ENCODE measurements at regions not wholly inside any gene's neighbourhood (a gene's known extent, or its start where the extent isn't known, plus 50 kb on each side); places are given as distances from the start of the nearest gene placed in this dataset.

DNA sequence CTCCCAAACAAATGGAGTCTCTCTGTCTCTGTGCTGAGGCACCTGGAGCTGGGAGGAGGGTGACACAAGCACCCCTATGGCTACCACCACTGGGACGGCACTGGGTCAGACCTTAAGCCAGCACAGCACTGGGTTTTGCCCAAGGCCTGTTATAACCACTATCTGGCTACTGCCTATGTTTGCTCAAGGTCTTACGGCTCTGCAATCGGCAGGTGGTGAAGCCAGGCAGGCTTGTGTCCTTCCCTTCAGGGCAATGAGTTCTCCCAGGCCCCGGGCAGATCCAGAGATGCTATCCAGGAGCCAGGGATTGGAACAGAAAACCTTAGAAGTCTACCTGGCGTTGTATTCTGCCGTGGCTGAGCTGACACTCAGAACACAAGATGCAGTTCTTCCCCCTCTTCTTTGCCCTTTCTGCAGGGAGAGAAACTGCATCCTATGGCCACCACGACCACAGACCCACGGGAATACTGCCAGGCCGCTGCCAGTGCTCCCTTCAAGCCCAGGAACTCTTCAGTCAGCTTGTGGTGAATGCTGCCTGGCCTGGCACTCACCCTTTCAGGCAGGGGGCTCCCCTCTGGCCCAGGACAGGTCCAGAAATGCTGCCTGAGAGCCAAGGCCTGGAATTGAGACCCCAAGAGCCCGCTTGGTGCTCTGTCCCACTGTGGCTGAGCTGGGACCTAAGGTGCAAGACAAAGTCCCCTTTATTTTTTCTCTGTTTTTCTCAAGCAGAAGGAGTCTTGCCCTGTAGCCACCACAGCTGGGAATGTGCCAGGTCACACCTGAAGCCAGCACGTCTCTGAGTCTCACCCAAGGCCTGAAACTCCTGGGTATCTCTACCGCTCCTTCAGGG, 67.0 kb upstream of the FRMD1 start:
- H3K27me3 ChIP-seq (ENCODE audit: low read depth, low read length), result peaks cover 6% of the 10 kb centered on the region; the same call in 1 of the 2 replicates

DNA sequence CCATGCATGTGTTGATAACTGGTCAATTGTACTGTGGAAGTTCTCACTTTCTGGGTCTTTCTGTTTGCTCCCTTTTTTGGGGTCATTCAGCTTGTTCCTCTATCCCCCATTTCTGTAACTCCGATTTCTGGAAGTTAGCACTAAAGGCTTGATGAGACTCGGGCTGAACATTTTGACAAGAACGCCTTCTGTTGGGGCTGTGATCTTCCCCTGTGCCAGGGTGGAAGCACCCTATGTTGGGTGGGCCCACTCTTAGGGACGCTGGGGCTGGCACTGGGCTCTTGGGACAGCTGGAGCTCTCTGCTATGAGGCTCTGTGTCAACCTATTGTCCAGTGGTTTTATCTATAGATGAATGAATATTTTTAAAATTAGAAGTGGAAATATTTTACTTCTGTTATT, 60.1 kb upstream of the FRMD1 start:
- no peaks in the 10 kb centered on the region for H3K4me1 ChIP-seq (ENCODE audit: low read length)
- TF ChIP-seq EZH2phosphoT487 (IDR thresholded peaks at IDR 0.05; ENCODE audit: low read depth), result no peak
- TF ChIP-seq, protein P1, sequence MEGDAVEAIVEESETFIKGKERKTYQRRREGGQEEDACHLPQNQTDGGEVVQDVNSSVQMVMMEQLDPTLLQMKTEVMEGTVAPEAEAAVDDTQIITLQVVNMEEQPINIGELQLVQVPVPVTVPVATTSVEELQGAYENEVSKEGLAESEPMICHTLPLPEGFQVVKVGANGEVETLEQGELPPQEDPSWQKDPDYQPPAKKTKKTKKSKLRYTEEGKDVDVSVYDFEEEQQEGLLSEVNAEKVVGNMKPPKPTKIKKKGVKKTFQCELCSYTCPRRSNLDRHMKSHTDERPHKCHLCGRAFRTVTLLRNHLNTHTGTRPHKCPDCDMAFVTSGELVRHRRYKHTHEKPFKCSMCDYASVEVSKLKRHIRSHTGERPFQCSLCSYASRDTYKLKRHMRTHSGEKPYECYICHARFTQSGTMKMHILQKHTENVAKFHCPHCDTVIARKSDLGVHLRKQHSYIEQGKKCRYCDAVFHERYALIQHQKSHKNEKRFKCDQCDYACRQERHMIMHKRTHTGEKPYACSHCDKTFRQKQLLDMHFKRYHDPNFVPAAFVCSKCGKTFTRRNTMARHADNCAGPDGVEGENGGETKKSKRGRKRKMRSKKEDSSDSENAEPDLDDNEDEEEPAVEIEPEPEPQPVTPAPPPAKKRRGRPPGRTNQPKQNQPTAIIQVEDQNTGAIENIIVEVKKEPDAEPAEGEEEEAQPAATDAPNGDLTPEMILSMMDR (IDR thresholded peaks at IDR 0.05; ENCODE audit: low read depth, low read length), result no peak
- no peaks in the 10 kb centered on the region for H3K36me3 ChIP-seq (replicated peaks; ENCODE audit: low read depth, low read length)

More for the DNA sequence above, 67.0 kb upstream of the FRMD1 start:
- TF ChIP-seq EZH2phosphoT487 (IDR thresholded peaks at IDR 0.05; ENCODE audit: low read depth), result no peak
- TF ChIP-seq, protein P1 (IDR thresholded peaks at IDR 0.05; ENCODE audit: low read depth, low read length), result no peak
- Histone ChIP-seq H3K36me3 (replicated peaks; ENCODE audit: low read depth, low read length) (no peaks in the 10 kb centered on the region), H3K4me3 (ENCODE audit: low read length) (no peak overlapping the region), H4K20me1 (ENCODE audit: insufficient read depth, low read length) (no peaks in the 10 kb centered on the region), H3K4me1 (ENCODE audit: low read length) (no peaks in the 10 kb centered on the region), H2AFZ (ENCODE audit: low read depth, low read length) (no peak overlapping the region), H3K9me3 (ENCODE audit: insufficient read depth, low read length) (no peaks in the 10 kb centered on the region), H3K27ac (ENCODE audit: low read length) (no peak overlapping the region), H3K79me2 (ENCODE audit: low read length) (no peaks in the 10 kb centered on the region), H3K9ac (ENCODE audit: low read length) (no peak overlapping the region), H3K4me2 (ENCODE audit: low read length) (no peak overlapping the region)

DNA sequence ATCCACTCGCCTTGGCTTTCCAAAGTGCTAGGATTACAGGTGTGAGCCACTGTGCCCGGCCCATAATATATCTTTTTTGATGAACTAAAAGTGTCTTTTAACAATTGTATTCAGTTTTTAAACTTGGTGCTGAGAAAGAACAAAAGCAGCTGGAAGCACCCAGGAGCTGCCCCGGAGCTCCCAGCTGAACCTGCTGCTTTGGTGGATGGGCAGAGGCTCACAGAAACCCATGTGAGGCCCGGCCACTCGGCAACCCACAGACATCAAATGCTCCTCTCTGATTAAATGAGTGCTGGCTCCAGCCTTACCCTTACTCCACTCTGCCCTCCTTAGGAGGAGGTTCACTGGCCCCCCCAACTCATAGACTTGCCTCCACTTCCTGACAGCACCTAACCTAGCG, 59.4 kb upstream of the FRMD1 start:
- Histone ChIP-seq H3K4me1 (ENCODE audit: low read length) (no peaks in the 10 kb centered on the region), H3K9me3 (ENCODE audit: insufficient read depth, low read length) (no peaks in the 10 kb centered on the region), H4K20me1 (ENCODE audit: insufficient read depth, low read length) (no peaks in the 10 kb centered on the region), H2AFZ (ENCODE audit: low read depth, low read length) (no peak overlapping the region), H3K79me2 (ENCODE audit: low read length) (no peaks in the 10 kb centered on the region), H3K27me3 (ENCODE audit: low read depth, low read length) (no peaks in the 10 kb centered on the region), H3K27ac (ENCODE audit: low read length) (no peak overlapping the region), H3K36me3 (replicated peaks; ENCODE audit: low read depth, low read length) (no peaks in the 10 kb centered on the region), H3K4me2 (ENCODE audit: low read length) (no peak overlapping the region), H3K9ac (ENCODE audit: low read length) (no peak overlapping the region), H3K4me3 (ENCODE audit: low read length) (no peak overlapping the region)
- TF ChIP-seq EZH2phosphoT487 (IDR thresholded peaks at IDR 0.05; ENCODE audit: low read depth), result no peak
- TF ChIP-seq, protein P1 (IDR thresholded peaks at IDR 0.05; ENCODE audit: low read depth, low read length), result no peak

More for the DNA sequence above, 60.1 kb upstream of the FRMD1 start:
- no peak overlapping the region for H2AFZ ChIP-seq (ENCODE audit: low read depth, low read length)
- no peaks in the 10 kb centered on the region for H3K9me3 ChIP-seq (ENCODE audit: insufficient read depth, low read length)
- H3K27me3 ChIP-seq (ENCODE audit: low read depth, low read length), result peaks cover 4% of the 10 kb centered on the region; the same call in 1 of the 2 replicates
- no peak overlapping the region for H3K27ac ChIP-seq (ENCODE audit: low read length)
- no peaks in the 10 kb centered on the region for H4K20me1 ChIP-seq (ENCODE audit: insufficient read depth, low read length)
- H3K4me2 ChIP-seq (ENCODE audit: low read length), result no peak overlapping the region
- no peak overlapping the region for H3K9ac ChIP-seq (ENCODE audit: low read length)
- no peak overlapping the region for H3K4me3 ChIP-seq (ENCODE audit: low read length)
- H3K79me2 ChIP-seq (ENCODE audit: low read length), result no peaks in the 10 kb centered on the region

DNA sequence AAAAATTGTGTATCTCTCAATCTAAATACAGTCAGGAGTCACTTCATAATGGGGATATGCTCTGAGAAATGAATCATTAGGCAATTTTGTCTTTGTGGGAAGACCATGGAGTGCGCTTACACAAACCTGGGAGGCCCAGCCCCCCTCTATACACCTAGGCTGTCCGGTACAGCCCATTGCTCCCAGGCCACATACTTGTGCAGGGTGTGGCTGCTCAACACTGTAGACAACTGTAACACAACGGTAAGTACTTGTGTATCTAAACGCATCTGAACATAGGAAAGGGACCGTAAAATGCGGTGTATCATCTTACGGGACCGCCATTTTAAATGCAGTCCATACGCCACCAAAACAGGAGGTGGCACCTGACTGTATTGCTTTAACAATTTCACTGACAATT, 58.0 kb upstream of the FRMD1 start:
- H3K27me3 ChIP-seq (ENCODE audit: low read depth, low read length), result no peaks in the 10 kb centered on the region
- H3K36me3 ChIP-seq (replicated peaks; ENCODE audit: low read depth, low read length), result no peaks in the 10 kb centered on the region
- H3K79me2 ChIP-seq (ENCODE audit: low read length), result no peaks in the 10 kb centered on the region
- no peaks in the 10 kb centered on the region for H3K9me3 ChIP-seq (ENCODE audit: insufficient read depth, low read length)
- H3K4me1 ChIP-seq (ENCODE audit: low read length), result no peaks in the 10 kb centered on the region
- no peak overlapping the region for H2AFZ ChIP-seq (ENCODE audit: low read depth, low read length)
- H4K20me1 ChIP-seq (ENCODE audit: insufficient read depth, low read length), result no peaks in the 10 kb centered on the region
- no peak for TF ChIP-seq EZH2phosphoT487 (IDR thresholded peaks at IDR 0.05; ENCODE audit: low read depth)
- TF ChIP-seq, protein P1 (IDR thresholded peaks at IDR 0.05; ENCODE audit: low read depth, low read length), result no peak
- no peak overlapping the region for H3K9ac ChIP-seq (ENCODE audit: low read length)
- no peak overlapping the region for H3K27ac ChIP-seq (ENCODE audit: low read length)
- no peak overlapping the region for H3K4me2 ChIP-seq (ENCODE audit: low read length)
- no peak overlapping the region for H3K4me3 ChIP-seq (ENCODE audit: low read length)
